ENCODE measurements at regions not wholly inside any gene's neighbourhood (a gene's known extent, or its start where the extent isn't known, plus 50 kb on each side); places are given as distances from the start of the nearest gene placed in this dataset.

DNA sequence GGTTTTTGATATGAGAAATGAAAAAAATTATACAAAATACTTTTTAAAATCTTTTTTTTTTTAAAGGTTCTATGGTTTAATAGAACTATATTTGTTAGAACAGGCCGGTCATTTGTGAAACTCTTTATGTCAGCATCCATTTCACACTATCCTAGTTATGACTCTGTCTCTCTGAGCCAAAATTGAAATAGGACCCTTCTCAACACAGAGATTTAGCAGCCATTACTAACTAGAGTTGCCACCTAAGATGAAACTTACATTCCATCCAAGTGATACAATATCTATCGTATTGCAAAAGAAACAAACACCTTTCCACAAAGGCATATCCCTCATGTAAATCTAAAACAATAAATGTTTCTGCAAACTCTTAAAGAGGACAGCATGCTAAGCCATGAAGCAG, 249.8 kb downstream of the CDH11 start:
- TF ChIP-seq, protein P1, sequence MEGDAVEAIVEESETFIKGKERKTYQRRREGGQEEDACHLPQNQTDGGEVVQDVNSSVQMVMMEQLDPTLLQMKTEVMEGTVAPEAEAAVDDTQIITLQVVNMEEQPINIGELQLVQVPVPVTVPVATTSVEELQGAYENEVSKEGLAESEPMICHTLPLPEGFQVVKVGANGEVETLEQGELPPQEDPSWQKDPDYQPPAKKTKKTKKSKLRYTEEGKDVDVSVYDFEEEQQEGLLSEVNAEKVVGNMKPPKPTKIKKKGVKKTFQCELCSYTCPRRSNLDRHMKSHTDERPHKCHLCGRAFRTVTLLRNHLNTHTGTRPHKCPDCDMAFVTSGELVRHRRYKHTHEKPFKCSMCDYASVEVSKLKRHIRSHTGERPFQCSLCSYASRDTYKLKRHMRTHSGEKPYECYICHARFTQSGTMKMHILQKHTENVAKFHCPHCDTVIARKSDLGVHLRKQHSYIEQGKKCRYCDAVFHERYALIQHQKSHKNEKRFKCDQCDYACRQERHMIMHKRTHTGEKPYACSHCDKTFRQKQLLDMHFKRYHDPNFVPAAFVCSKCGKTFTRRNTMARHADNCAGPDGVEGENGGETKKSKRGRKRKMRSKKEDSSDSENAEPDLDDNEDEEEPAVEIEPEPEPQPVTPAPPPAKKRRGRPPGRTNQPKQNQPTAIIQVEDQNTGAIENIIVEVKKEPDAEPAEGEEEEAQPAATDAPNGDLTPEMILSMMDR (IDR thresholded peaks at IDR 0.05) = no peak
- TF ChIP-seq, protein P2, sequence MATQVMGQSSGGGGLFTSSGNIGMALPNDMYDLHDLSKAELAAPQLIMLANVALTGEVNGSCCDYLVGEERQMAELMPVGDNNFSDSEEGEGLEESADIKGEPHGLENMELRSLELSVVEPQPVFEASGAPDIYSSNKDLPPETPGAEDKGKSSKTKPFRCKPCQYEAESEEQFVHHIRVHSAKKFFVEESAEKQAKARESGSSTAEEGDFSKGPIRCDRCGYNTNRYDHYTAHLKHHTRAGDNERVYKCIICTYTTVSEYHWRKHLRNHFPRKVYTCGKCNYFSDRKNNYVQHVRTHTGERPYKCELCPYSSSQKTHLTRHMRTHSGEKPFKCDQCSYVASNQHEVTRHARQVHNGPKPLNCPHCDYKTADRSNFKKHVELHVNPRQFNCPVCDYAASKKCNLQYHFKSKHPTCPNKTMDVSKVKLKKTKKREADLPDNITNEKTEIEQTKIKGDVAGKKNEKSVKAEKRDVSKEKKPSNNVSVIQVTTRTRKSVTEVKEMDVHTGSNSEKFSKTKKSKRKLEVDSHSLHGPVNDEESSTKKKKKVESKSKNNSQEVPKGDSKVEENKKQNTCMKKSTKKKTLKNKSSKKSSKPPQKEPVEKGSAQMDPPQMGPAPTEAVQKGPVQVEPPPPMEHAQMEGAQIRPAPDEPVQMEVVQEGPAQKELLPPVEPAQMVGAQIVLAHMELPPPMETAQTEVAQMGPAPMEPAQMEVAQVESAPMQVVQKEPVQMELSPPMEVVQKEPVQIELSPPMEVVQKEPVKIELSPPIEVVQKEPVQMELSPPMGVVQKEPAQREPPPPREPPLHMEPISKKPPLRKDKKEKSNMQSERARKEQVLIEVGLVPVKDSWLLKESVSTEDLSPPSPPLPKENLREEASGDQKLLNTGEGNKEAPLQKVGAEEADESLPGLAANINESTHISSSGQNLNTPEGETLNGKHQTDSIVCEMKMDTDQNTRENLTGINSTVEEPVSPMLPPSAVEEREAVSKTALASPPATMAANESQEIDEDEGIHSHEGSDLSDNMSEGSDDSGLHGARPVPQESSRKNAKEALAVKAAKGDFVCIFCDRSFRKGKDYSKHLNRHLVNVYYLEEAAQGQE (IDR thresholded peaks at IDR 0.05; ENCODE audit: insufficient read depth in 1 of 2, low read depth in 2 of 2, low read length in 1 of 2) = no peak
- TF ChIP-seq POLR2AphosphoS5 (IDR thresholded peaks at IDR 0.05; ENCODE audit: low read depth, low read length) = no peak
